CD4-positive, alpha-beta T cell treated with Interleukin-21 for 1 hour (primary cell): ENCODE measurements at regions not wholly inside any gene's neighbourhood (a gene's known extent, or its start where the extent isn't known, plus 50 kb on each side); places are given as distances from the start of the nearest gene placed in this dataset.
"Not testable (repeated sequence)": the region's sequence is repeated elsewhere in the genome, so short reads cannot be mapped to it uniquely, and the experiment has no call there.

Experiments
- DNase-seq: peaks from one replicate; pipeline ENCODE4 v3.0.0-alpha.2; 2020

GRCh38 chr22:22697377-22698117 is 53.1 kb downstream of the GGTLC2 start:
- no peak for DNase-seq

- no peak for DNase-seq
These were observed 53.9 kb downstream of the GGTLC2 start for GRCh38 chr22:22698263-22698750.

- no peak for DNase-seq
These were observed 56.2 kb downstream of the GGTLC2 start for GRCh38 chr22:22700631-22701030.

- DNase-seq: not testable (repeated sequence)
These were observed 57.1 kb downstream of the GGTLC2 start for GRCh38 chr22:22701557-22701956.

- DNase-seq: no peak
These were observed 58.1 kb downstream of the GGTLC2 start for GRCh38 chr22:22702237-22703202.

GRCh38 chr22:22703203-22703570 is 58.8 kb downstream of the GGTLC2 start:
- no peak for DNase-seq

GRCh38 chr22:22703715-22704114 is 59.3 kb downstream of the GGTLC2 start:
- DNase-seq: no peak

- no peak for DNase-seq
These were observed 59.9 kb downstream of the GGTLC2 start for GRCh38 chr22:22704156-22704946.

GRCh38 chr22:22705328-22706100 is 61.1 kb downstream of the GGTLC2 start:
- no peak for DNase-seq

GRCh38 chr22:22706253-22706915 is 62.0 kb downstream of the GGTLC2 start:
- no peak for DNase-seq

- no peak for DNase-seq
These were observed 65.5 kb downstream of the GGTLC2 start for GRCh38 chr22:22709719-22710445.

- DNase-seq: peak; percentile 68
These were observed 66.5 kb downstream of the GGTLC2 start for GRCh38 chr22:22710719-22711531.

GRCh38 chr22:22711532-22711913 is 67.1 kb downstream of the GGTLC2 start:
- no peak for DNase-seq

- DNase-seq: no peak
These were observed 67.8 kb downstream of the GGTLC2 start for GRCh38 chr22:22712092-22712658.

GRCh38 chr22:22712666-22713365 is 68.4 kb downstream of the GGTLC2 start:
- DNase-seq: no peak

GRCh38 chr22:22713416-22713815 is 69.0 kb downstream of the GGTLC2 start:
- DNase-seq: no peak

GRCh38 chr22:22714600-22715335 is 70.4 kb downstream of the GGTLC2 start:
- DNase-seq: no peak

GRCh38 chr22:22716136-22716665 is 71.8 kb downstream of the GGTLC2 start:
- DNase-seq: no peak
